ENCODE measurements at regions not wholly inside any gene's neighbourhood (a gene's known extent, or its start where the extent isn't known, plus 50 kb on each side); places are given as distances from the start of the nearest gene placed in this dataset.

GRCh38 chr5:121156565-121156964 is 692.5 kb downstream of the PRR16 start:
- TF ChIP-seq ZNF324 (tag by site-specific recombination; IDR thresholded peaks at IDR 0.05) (no peak), ZNF26 (tag by site-specific recombination; IDR thresholded peaks at IDR 0.05) (no peak), ZNF791 (tag by site-specific recombination; IDR thresholded peaks at IDR 0.05) (no peak)
- H3K4me3 ChIP-seq (ENCODE audit: low read depth, low read length), result no peak overlapping the region
- H3K9me3 ChIP-seq (ENCODE audit: control insufficient read depth, insufficient read depth, low read depth, low read length), result no peaks in the 10 kb centered on the region
- H3K4me1 ChIP-seq (ENCODE audit: control insufficient read depth, insufficient read depth, low read length), result no peaks in the 10 kb centered on the region
- ChIA-PET CTCF (no interaction called here), POLR2A (no interaction called here)
- H3K27ac ChIP-seq (ENCODE audit: extremely low read depth, low read depth, low read length), result no peak overlapping the region
- no peaks in the 10 kb centered on the region for H3K36me3 ChIP-seq (ENCODE audit: control insufficient read depth in 2 of 2, insufficient read depth in 1 of 2, low read length in 2 of 2)

DNA sequence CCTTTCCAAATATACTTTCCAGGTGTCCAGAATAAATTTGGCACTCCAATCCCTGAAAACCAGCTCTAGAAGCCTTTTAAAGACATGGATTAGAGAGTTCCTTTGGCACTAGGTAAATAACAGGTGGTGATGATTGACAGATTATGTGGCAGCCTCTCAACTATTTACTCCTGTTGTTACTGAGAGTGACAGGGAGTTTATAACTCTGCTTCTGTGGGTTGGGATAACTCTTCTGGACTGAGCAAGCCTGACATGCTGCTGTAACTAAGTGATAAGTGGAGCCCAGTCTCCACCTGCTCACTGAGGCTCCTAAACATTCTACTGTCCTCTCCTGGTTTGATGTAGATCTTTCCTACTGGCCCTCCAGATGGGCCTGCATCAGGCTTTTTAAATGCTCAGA is 693.2 kb upstream of the FTMT start:
- TF ChIP-seq TRIM28 (IDR thresholded peaks at IDR 0.05; ENCODE audit: borderline replicate concordance, low read length) (no peak), ZNF624 (tag by site-specific recombination; IDR thresholded peaks at IDR 0.05) (no peak), ZNF239 (tag by site-specific recombination; IDR thresholded peaks at IDR 0.05) (no peak), ZNF639 (tag by site-specific recombination; IDR thresholded peaks at IDR 0.05) (no peak), ZNF175 (tag by site-specific recombination; IDR thresholded peaks at IDR 0.05) (no peak), ZNF280C (tag by site-specific recombination; IDR thresholded peaks at IDR 0.05) (no peak), ZNF560 (tag by site-specific recombination; IDR thresholded peaks at IDR 0.05; ENCODE audit: borderline replicate concordance) (no peak), ZNF169 (tag by site-specific recombination; IDR thresholded peaks at IDR 0.05) (no peak), ZNF561 (tag by site-specific recombination; IDR thresholded peaks at IDR 0.05; ENCODE audit: borderline replicate concordance) (no peak), ZNF513 (tag by site-specific recombination; IDR thresholded peaks at IDR 0.05) (no peak), ZNF2 (tag by site-specific recombination; IDR thresholded peaks at IDR 0.05) (no peak), ZNF449 (tag by site-specific recombination; IDR thresholded peaks at IDR 0.05) (no peak)
- Histone ChIP-seq H3K9me3 (ENCODE audit: control insufficient read depth, insufficient read depth, low read depth, low read length) (no peaks in the 10 kb centered on the region), H3K4me1 (ENCODE audit: control insufficient read depth, insufficient read depth, low read length) (no peaks in the 10 kb centered on the region), H3K4me3 (ENCODE audit: low read depth, low read length) (no peak overlapping the region), H3K36me3 (ENCODE audit: control insufficient read depth in 2 of 2, insufficient read depth in 1 of 2, low read length in 2 of 2) (no peaks in the 10 kb centered on the region), H3K27ac (ENCODE audit: extremely low read depth, low read depth, low read length) (no peak overlapping the region)
- POLR2A ChIA-PET, result no interaction called here
- CTCF ChIA-PET, result no interaction called here
